ENCODE measurements at regions not wholly inside any gene's neighbourhood (a gene's known extent, or its start where the extent isn't known, plus 50 kb on each side); places are given as distances from the start of the nearest gene placed in this dataset.

GRCh38 chr13:106986687-106987426 lies 418.9 kb upstream of the ARGLU1 start:
- DNase-seq, result no peak

GRCh38 chr13:106986033-106986484 lies 418.1 kb upstream of the ARGLU1 start:
- DNase-seq, result no peak

- no peak for DNase-seq
Measured at GRCh38 chr13:106985481-106985880, 417.5 kb upstream of the ARGLU1 start.

GRCh38 chr13:106981051-106981450 lies 413.1 kb upstream of the ARGLU1 start:
- no peak for DNase-seq

- no peak for DNase-seq
Measured at GRCh38 chr13:106967391-106967790, 399.5 kb upstream of the ARGLU1 start.

GRCh38 chr13:106963151-106963550 lies 395.2 kb upstream of the ARGLU1 start:
- DNase-seq, result no peak

- DNase-seq, result no peak
Measured at GRCh38 chr13:106961651-106962050, 393.7 kb upstream of the ARGLU1 start.

- no peak for DNase-seq
Measured at GRCh38 chr13:106961216-106961615, 393.3 kb upstream of the ARGLU1 start.

GRCh38 chr13:106958621-106959048 lies 390.7 kb upstream of the ARGLU1 start:
- DNase-seq, result no peak

- DNase-seq, result no peak
Measured at GRCh38 chr13:106942563-106942962, 374.6 kb upstream of the ARGLU1 start.

- DNase-seq, result no peak
Measured at GRCh38 chr13:106941779-106942178, 373.8 kb upstream of the ARGLU1 start.

- DNase-seq, result no peak
Measured at GRCh38 chr13:106927421-106927820, 359.5 kb upstream of the ARGLU1 start.

GRCh38 chr13:106922384-106922783 lies 354.4 kb upstream of the ARGLU1 start:
- DNase-seq, result no peak

GRCh38 chr13:106919638-106920037 lies 351.7 kb upstream of the ARGLU1 start:
- DNase-seq, result no peak

- DNase-seq, result no peak
Measured at GRCh38 chr13:106919133-106919532, 351.2 kb upstream of the ARGLU1 start.

GRCh38 chr13:106918557-106918860 lies 350.6 kb upstream of the ARGLU1 start:
- no peak for DNase-seq

- DNase-seq, result peak; percentile 41
Measured at GRCh38 chr13:106917673-106918556, 350.0 kb upstream of the ARGLU1 start.

GRCh38 chr13:106917024-106917571 lies 349.2 kb upstream of the ARGLU1 start:
- DNase-seq, result no peak

- DNase-seq, result no peak
Measured at GRCh38 chr13:106916329-106916976, 348.5 kb upstream of the ARGLU1 start.

- no peak for DNase-seq
Measured at GRCh38 chr13:106915146-106915545, 347.2 kb upstream of the ARGLU1 start.

- DNase-seq, result no peak
Measured at GRCh38 chr13:106911627-106912026, 343.7 kb upstream of the ARGLU1 start.

- DNase-seq, result no peak
Measured at GRCh38 chr13:106911020-106911419, 343.1 kb upstream of the ARGLU1 start.

- DNase-seq, result no peak
Measured at GRCh38 chr13:106906426-106906996, 338.6 kb upstream of the ARGLU1 start.

All from activated CD4-positive, alpha-beta T cell treated with anti-CD3 and anti-CD28 coated beads for 1 hour (primary cell).